ENCODE measurements at regions not wholly inside any gene's neighbourhood (a gene's known extent, or its start where the extent isn't known, plus 50 kb on each side); places are given as distances from the start of the nearest gene placed in this dataset.

DNA sequence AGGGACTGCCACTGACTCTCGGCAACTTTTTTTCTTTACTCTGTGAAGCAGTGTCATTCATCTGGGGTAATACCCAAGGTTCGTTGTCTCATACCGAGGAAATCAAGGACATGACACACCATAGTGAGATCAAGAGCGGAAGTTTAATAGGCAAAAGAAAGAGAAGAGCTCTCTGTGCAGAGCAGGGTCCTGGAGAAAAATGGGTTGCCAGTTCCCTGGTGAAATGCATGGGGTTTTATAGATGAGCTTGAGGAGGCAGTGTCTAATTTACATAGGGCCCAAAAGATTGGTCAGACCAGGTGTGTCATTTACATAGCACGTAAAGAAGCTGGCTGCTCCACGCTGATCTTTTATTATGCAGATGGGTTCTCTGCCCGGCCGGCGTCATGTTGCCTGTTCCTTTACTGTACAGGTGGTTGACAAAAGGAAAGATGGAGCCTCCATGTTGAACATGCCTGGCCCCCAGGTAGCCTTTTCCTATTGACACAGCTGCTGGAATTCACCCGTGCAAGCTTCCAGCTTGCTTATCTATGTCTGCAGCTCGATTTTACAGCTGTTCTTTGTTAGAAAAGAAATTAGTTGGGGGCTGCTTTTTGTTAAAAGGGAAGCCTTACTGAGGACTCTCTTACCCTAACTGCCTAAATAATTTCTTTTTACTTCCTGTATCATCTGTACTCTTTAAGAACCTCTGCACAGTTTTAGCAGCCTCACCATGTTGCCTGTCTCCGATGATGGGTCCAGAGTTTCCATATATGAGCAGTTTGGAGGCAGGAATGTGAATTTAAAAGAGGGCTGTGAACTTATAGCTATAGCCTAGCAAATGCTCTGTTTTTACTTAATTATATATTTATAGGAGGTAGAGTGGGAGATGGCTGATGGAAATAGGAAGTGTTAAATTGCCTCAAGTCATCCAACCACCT is 98.0 kb upstream of the DIAPH3 start:
- TF ChIP-seq, protein P1, sequence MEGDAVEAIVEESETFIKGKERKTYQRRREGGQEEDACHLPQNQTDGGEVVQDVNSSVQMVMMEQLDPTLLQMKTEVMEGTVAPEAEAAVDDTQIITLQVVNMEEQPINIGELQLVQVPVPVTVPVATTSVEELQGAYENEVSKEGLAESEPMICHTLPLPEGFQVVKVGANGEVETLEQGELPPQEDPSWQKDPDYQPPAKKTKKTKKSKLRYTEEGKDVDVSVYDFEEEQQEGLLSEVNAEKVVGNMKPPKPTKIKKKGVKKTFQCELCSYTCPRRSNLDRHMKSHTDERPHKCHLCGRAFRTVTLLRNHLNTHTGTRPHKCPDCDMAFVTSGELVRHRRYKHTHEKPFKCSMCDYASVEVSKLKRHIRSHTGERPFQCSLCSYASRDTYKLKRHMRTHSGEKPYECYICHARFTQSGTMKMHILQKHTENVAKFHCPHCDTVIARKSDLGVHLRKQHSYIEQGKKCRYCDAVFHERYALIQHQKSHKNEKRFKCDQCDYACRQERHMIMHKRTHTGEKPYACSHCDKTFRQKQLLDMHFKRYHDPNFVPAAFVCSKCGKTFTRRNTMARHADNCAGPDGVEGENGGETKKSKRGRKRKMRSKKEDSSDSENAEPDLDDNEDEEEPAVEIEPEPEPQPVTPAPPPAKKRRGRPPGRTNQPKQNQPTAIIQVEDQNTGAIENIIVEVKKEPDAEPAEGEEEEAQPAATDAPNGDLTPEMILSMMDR (IDR thresholded peaks at IDR 0.05) = no peak
- TF ChIP-seq POLR2A (IDR thresholded peaks at IDR 0.05) (no peak), EP300 (IDR thresholded peaks at IDR 0.05) (no peak)
